ENCODE measurements at regions not wholly inside any gene's neighbourhood (a gene's known extent, or its start where the extent isn't known, plus 50 kb on each side); places are given as distances from the start of the nearest gene placed in this dataset.

DNA sequence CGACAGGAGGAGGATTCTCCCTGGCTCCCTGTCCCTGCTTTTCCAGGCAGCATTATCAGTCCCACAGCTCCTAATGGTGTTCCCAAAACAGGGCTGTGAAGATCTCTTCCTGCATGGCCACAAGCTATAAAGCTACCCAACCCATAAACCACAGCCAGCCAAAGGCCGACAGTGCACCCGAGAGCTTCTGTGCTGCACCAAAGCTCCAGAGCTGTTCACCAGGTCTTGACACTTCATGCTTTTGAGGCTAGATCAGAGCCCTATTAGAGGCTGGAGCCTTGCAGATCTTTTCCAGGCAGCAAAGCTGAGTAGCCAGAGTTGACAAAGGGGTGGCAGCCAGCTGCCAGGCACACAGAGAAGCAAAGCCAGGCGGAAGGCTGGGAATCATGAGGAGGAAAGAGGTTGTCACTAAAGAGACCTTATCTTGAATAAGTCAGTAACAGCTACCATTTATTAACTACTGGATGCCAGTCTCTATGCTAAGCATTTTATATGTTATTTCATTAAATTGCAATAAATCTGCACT is 180.4 kb downstream of the KATNAL1 start:
- no peak for DNase-seq

DNA sequence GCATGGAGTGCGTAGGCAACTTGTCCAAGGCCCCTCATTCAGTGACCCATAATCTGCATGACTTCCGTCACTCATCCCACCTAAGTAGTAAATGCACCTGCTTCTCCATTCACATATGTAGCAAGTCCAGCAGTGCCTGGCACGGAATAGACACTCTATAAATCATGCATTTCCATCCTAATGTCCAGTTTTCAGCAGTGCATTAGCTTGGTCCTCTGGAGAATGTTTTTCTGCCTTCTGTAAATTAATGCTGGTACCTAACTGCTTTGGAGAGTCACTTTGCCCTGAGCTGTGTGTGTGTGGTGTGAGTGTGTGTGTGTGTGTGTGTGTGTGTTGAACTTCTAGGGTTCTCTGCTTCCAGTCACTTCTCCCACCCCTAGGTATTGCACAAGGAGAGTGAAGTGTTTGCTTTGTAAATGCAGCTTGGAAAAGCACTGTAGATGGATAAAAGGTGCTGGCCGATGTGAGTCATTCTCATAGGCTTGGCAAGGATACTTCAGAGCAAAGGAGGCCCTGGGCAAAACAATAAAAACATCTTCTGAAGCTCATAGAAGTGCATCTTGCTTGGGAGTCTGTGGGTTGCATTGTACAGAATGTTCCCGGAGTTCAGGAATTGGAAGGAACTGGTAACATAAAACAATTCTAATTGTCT is 181.8 kb downstream of the KATNAL1 start:
- DNase-seq = no peak

DNA sequence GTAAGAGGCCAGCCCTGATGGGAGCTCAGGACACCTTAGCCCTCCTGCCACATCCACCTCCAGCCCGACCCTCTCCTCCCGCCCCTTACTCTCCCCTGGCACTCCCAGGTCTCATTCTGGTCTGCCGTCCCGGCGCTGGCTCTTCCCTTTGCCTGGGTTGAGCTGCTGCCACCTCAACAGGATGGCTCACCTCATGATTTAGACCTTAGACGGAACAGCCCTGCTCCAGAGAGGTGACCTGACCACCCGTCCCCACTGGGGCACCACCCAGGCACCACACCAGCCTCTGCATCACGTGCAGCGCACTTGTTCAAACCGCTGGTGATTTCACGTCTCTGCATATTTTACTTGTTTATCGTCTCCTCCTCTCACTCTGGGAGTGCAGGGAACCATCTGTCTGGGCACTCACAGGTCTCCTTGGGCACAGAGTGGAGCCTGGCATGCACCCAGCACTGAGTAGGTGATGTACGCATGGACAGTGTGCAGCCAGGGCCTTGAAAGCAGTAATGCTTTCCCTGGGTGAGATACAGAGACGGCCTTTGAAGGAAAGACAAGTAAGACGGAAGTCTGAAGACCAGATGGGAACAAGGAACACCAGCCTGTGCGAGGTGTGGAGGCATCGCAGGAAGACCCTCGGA is 183.1 kb downstream of the KATNAL1 start:
- no peak for DNase-seq

DNA sequence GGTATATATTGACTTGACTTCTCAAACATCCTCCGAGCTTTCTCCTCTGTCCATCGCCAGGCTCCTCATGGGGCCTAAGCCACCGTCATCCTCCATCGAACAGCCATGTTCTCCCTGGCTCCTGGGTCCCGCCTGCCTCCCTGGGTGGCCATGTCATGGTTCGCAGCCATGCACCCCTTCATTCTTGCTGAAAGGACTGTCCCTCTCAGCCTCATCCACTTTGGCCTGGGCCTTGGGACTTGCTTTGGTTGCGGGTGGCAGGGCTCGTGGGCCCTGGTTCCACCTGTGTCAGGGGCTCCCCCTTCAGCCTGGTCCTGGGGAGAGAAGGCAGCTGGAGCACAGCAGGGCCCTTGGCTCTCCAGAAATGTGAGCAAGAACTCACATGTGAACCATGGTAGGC is 183.8 kb downstream of the KATNAL1 start:
- no peak for DNase-seq

DNA sequence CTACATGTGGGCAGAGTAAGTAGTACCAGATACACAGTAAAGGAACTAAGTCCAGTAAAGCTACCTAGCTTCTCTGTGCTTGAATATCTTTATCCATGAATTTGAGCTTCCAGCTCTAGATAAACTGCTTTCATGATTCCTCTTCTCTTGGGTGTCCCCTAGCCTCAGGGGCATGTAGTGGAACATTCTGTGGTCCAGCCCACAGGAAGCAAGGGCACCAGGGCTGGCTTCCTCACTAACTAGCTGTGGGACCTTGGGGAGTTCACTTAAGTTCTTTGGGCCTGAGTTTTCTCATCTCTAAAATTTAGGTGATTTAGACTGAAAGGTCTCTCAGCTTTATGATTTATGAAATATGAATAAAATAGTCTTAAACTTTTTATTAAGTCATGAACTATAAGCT is 185.7 kb downstream of the KATNAL1 start:
- DNase-seq = no peak

DNA sequence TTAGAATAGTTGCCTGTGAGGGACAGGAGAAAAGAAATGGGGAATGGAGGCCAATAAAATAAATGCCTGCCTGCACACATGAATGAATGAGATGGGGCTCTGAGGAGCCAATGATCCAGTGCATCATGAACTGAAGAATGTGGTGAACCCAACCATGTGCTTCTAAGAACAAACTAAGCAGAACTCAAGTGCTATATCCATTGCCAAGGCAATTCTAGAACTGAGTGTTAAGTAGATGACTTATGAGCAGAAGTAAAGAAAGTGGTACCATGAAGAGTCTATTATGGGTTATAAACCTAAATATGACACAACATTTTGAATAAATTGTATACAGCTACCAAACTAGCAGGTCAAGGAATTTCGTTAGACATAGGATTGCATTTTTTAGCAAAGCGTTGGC is 186.1 kb downstream of the KATNAL1 start:
- DNase-seq = no peak

DNA sequence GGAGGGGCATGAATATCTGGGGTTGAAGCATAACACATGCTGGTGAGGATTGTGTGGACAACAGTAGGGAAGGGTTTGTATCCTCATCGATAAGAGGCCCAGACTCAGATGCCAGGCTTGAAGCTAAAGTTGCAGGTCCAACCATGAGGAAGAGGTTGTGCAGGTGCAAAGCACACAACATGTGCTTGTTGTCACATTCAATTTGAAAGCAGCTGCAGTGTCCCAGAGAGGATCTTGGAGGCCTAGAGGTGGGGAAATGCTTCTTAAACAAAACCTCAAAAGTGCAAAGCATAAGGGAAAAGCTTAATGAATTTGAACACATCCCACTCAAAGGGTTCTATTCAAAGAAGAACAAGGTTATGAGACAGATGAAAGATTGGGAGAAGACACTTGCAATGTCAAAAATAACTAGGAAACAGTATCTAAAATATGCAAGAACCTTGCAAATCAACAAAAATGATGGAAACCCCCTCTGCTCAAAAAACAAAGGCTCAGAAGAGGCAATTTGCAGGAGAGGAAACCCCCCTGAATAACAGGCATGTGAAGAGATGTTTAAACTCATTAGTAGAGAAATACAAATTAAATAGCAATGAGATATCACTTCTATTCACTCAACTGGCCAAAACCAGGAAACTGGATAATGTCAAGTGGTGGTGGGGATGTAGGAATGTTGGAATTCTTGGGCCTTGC is 187.1 kb downstream of the KATNAL1 start:
- DNase-seq = no peak

DNA sequence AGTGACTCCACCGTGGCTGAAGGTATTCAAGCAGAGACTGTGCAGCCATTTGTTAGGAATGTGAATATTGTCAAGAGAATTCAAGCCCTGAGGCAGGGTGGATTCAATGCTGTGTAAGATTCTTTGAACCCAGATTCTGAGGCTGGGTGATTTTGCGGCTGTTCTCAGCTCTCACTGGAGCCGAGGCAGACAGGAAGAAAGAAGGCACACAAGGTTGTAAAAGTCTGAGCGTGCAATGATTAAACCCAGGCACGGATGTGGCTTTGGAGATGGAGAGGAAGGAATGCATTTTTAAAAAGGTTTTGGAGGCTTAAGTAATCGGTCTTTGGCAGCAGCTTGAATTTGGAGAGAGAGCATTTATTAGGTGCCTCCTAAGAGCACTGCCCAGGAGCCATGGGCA is 187.9 kb downstream of the KATNAL1 start:
- DNase-seq = peak in 1 of 2 donors; percentile 39

DNA sequence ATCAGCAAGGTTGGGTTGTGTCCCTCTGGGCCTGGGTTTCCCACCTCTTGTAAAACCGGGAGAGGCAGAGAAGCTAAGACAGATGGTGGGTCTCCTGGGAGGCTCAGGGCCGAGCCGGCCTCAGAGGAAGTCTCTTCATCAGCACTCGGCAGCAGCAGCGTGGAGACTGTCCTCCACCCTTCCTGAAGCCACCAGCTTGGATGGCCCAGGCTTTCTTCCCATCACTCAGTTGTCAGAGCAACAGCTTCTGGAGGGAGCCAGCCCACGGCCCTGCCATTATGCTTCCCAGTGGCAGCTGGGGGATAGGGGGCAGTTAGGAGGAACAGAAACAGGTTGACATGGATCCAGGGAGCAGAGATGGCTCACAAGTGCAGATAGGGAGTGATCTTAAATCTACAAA is 191.0 kb downstream of the KATNAL1 start:
- no peak for DNase-seq

DNA sequence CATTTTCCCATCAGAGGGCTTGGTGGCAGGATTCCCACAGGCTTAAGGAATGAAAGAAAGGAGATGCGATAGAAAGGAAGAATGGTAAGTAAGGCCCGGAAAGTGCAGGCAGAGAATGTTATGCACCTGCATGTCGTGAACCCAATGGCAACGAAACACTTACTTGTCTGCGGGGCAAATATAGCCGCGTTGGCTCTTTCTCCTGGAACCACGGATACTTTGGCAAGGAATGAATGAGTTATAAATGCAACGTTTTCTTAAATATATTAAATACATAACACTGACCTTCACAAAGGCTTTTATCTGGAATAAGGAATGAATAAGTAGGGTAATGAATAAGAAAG is 192.1 kb downstream of the KATNAL1 start:
- DNase-seq = no peak

DNA sequence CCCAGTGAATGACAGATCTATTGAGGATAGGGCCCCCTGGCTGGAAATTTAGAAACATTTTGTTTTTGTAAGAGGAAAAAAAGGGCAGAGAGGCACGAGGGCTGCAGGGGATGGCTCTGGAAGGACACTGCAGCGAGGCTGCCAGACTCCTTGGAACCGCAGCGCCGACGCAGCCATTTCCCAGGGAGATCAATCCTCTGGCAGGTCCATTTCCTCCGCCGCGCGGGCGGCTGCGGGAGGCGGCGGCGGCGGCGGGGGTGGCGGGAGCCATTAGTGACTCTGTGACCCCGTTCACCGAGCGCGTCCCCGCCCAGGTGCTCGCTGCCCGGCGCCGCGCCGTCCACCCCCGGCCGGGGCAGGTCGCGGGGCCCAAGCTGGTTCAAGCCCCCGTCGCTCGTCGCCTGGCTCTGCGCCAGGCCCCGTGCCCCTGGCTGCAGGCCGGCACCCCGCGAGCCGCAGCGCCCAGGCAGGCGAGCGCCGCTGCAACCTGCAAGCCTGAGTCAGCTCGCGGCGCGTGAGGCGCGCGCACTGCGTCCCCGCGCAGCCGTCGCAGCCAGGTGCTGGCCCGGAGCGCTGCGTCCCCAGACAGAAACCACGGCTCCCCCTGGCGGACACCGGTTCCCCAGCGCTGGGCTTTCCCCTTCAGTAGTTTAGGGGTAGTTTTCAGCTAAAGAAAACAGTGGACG is 192.6 kb downstream of the KATNAL1 start:
- peak; percentile 66 to 78 for DNase-seq

DNA sequence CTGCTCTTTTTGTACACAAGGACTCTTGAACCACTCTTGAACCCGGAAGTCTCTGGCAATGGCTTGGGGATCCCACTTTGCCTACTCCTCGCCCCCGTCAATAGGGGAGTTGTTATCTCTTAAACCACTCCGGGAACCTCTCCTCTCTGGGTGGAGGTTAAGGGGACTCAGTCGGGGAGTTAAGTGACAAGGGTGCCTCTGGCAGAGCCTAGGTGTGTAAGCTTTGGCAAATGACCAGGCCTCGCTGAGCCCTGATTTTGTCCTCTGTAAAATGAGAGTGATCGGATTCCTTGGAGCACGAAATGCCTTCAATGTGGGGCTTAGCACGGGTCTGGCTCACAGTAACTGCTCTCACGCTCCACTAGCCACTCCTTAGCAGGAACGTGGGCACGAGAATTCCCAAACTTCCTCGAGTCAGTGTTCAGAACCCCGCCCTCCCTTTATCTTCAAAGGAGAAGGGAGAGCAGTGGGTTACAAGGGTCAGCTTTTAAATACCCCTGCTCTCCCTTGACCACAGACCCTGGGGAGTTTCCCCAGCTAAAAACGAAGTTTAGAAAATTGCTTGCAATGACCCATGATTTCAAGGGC is 193.3 kb downstream of the KATNAL1 start:
- no peak for DNase-seq

DNA sequence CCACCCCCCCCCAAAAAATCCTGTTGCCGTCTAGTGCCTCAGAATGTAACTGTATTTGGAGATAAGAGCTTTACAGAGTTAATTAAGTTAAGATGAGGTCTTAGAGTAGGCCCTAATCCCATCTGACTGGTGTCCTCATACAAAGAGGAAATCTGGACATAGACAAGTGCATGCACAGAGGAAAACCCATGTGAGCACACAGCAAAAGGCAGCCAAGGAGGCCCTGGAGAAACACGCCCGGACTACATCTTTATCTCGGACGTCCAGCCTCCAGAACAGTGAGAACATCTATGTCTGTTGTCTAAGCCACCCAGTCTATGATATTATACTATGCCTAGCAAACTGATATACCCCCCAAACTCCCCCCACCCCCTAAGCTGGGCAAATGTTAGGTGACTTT is 193.8 kb downstream of the KATNAL1 start:
- DNase-seq = no peak

DNA sequence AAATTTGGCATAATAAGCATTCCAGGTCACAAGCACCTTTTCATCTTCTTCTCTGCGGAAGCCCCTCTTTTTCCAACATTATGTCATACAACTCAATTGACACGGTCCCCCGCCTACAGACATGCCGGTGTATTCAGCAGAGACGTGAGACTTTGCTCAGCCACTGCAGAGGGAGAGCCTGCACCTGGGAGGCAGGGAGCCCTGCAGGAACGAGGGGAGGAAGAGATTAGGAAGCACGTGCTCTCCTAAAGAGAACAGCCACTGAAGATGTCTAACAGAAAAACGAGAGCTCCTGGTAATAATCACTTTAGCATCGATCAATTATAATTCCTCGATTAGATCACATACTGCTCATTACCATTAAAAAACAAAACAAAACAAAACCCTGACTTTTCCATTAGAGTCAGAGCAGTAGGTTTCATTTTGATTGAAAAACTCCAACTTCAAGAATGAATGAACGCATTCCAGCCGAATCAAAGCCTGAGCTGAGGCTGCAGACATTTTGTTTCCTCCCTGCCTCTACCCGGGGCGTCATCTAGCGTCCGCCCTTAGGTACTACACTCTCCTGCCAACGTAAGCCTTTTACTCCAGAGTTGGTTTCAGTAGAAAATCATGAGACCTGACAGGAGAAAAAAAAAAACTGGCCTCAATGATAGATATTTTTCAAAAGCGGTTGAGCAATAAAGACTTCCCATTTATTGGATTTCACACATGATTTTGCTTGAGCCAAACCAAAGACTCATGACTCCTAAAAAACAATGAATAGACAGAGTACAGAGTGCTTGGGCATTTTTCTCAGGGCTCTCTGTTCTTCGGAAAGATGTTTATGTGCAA is 194.5 kb downstream of the KATNAL1 start:
- peak; percentile 25 to 78 for DNase-seq

DNA sequence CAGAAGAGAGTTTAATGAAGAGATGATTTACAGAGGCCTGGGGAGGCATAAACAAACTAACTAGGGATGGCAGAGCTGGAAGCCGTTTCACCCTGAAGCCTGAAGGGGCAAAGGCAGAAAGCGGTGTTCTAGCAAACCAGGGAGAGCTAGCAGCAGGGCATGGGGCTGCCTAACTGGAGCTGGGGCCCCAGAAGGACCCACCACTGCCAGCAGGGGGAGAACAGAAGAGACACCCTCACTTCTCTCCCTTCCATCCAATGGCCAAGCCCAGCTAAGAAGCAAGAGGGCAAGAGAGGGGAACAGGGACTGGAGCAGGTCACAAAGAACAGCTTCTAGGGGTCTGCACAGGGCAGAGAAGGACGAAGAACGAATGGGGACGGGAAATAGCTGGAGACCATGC is 195.5 kb downstream of the KATNAL1 start:
- no peak for DNase-seq

DNA sequence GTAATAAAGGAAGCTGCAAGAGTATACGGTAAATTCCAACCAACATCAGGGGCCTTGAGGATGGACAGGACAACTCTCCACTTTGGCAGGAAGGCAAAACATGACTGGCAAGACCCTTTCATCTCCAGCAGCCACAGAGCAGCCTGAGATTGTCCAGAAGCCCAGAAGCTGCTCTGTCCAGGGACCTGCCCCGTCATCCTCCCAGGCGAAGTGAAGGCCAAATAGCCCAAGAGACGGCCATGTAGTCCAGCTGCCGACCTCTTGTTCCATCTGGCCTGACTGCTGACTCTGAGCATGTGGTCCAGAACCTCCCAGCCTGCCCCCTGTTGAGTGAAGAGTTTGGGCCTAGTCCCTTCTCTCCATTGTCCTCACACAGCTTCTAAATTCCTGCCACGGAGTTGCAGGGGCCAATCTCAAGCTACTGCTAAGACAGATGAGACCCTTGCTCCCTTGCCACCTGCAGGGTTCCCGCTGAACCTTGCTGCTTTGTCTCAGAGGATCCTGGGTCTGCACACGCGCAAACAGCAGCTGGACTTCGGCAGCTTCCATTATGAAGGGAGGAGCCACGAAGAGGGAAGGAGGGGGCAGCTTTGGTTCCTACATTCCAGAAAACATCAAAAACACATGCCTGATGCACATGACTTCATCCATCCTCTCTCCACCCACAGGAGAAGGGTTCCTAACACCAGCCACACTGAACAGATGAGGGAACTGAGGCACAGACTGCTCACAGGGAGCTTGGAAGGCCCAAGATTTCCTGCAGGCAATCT is 196.9 kb downstream of the KATNAL1 start:
- no peak for DNase-seq

DNA sequence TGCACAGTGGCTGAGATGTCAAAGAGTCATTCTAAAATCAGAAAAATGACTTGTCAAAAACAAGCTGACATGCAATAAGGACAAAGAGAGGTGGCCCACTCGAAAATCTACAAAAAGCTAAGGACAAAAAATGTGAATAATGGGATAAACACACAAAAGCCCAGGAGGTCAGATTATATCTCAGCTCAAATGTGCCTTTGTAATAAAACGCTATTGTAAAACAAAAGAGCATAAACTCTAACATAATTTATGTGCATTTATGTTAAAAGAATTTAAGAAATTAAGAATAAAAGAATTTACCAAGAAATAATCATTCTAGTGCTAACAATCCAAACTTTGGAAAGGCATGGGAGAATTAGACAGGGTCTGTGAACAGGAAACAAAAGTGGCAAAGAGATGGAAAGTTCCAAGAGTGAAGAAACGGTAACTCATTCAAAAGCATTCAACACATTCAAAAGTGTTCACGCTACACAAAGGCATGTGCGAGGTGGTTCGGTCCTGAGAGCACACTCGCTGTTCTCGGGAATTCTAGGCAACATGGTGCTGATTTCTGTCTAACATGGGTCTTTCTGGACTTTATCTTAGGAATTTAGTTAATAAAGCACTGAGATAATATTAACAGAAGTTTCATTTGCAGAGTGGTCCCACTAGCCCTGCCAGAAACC is 197.7 kb downstream of the KATNAL1 start:
- DNase-seq = no peak

DNA sequence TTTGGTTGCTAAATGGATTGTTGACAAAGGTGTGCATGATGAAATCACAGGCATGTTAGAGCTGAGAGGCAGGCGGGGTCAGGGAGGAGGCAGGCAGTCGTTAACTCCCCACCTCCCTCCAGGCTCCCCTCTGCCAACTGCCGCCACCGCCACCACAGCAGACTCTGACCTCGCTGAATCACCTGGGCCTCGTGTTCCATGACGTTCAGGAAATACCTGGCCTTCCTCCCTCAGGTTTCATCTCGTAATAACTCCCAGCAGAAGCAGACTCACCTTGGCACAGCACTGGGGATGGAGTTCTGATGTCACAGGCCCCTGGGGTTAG is 198.5 kb downstream of the KATNAL1 start:
- DNase-seq = no peak

DNA sequence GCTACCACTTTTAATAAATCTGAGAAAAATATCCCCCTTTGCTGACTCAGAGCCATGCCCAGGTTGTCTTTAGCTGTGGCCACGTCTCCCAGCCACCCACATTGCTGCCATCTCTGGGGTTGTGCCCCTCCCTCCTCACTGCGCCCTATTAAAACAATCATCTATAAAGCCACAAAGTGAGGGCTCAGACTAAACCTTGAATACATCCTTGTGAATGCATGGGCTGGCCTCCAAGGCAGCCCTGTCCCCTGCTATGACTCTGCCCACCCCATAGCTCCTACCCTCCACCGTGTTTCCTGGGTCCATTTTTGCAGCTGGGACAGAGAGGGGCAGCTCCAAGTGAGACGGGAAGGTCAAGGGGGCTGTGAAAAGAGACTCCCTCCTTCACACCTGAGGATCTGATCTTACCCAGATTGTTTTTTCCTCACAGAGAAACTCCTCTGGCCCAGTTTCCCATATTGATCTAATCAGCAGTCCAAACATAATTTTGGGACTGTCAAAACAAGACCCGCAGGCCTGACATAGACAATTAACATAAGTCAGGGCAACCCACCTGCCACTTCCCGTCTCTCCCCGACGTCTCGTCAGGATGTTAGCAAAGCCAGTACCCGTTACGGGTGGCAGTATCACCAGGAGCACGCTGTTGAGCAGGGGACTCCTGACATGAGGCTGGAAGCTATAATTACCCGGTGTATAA is 199.0 kb downstream of the KATNAL1 start:
- DNase-seq = no peak

DNA sequence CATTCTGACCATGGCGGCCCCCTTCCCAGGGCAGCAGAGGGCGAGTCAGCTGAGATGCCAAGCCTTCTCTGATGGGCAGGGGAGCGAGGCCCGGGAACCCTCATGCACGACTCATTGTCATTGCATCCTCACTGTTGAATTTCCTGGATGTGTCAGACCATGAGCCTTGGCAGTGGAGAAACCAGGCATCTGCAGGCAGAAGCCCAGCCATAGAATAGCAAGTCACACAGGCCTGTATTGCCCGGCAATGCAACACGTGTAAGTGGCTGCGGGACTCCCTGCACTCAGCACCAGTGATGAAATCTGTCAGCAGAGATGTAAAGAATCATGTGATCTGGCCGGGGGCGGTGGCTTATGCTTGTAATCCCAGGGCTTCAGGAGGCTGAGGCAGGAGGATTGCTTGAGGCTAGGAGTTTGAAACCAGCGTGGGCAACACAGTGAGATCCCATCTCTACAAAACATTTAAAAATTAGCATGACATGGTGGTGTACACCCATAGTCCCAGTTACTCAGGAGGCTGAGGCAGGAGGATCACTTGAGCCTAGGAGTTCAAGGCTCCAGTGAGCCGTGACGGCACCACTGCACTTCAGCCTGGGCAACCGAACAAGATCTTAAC is 199.7 kb downstream of the KATNAL1 start:
- peak in 1 of 2 donors; percentile 70 for DNase-seq

Data from bone marrow (tissue), 2 donors.